GM19463 (cell line): ENCODE measurements at regions not wholly inside any gene's neighbourhood (a gene's known extent, or its start where the extent isn't known, plus 50 kb on each side); places are given as distances from the start of the nearest gene placed in this dataset.
"Not testable (repeated sequence)": the region's sequence is repeated elsewhere in the genome, so short reads cannot be mapped to it uniquely, and the experiment has no call there.

Experiments
- ATAC-seq: cut with Tn5 transposase; IDR thresholded peaks from one replicate; pipeline ENCODE4 v1.9.1; 2021; ENCODE audit warnings: mild to moderate bottlenecking, moderate library complexity; ENCODE audit not compliant: unreplicated experiment

DNA sequence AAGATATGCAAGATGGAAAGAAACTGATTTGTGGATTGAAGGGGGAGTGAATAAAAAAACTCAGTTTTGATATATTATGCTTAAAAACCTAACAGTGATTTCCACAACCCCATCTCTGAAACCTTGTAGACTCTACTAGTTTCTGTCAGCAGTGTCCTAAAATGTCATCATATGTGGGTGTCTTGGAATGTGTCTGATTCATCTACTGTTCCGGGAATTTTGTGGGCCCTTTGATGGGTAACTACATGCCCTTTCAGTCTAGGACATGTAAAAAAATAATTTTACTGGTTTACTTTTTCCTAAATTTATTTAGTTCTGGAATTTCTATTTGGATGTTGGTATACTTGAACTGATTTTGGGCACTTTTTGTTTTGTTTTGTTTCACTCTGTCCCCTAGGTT, 118.9 kb upstream of the NMUR2 start:
- ATAC-seq = no peak

DNA sequence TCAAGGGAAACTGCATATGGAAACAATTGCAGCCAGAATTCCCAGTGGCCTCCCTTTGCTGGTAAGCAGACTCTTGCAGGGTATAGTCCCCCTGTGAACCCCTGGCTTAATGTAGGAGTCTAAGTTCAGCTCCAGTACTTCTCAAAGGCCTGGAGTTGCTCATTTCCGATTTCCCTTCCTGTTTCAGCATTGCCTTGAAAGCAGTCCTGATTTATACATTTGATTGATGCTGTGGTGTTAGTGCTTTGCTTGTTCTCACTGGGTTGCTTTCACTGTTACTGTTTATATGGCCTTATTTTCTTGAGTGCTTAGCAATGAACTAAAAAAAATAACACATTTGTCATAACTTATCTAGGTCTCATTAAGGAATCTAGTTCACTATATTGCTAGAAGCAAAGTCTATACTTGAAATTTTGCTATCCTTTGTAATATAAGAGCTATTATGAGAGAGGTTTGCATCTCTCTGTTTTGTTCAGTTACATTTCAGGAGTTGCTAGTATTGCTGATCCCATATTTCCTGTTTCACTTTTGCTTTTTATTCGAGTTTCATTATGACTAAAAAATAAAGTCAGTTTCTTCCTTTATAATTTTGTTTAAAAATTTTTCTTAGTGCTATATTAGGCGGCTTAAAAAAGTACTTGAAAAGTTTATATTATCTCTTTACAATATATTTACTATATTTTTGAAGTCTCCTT, 122.4 kb upstream of the NMUR2 start:
- ATAC-seq = peak; percentile 55

DNA sequence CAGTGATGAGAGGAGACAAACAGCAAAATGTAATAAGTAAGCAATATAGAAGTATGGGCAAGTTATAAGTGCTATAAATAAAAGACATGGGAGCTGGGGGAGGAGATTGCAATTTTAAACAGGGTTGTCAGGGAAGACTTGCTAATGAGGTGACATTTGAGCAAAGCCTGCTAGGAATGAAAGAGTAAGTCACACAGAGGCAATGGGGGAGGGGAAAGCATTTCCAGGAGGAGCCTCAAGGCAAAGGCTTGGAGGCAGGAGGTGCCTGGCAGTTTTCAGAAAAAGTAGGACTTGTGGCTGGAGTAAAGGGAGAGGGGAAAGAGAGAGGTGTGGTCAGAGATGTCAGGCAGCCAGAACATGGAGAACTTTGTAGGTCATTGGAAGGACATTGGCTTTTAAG, 124.4 kb upstream of the NMUR2 start:
- no peak for ATAC-seq

DNA sequence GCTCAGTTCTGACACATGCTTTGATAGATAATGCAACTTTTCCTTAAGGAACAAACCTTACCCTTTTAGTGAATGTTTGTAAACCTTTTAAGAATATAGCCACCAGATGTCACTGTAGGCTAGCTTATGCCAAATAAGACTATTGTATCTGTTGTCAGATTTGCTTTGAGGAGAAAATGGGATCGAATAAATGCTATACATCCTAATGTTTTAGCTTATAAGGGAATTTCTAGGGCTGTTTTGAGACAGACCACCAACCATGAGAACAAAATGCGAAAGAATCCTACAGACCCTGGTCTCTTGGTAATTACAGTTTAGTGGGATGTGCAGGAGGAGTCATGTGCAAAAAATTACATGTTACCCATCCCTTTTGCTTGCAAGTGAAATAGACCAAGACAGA, 127.6 kb upstream of the NMUR2 start:
- ATAC-seq = no peak

DNA sequence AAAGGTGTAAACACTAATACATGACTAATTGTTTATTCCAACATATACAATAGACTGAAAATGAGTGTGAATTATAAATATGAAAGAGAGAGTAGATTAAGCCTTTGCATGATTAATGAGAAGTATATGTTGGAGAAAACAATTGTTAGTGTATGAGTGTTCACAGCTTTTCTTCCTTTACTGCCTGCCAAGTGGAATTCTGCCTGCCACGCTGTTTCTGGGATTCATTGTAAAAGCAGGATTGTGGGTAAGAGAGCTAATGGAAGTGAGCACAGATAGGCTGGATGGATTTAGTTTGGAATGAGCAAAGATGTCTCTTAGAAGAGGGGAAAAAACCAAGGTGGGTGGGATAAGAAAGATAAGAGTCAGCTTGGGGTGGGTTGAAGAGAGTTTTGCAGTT, 129.6 kb upstream of the NMUR2 start:
- ATAC-seq = no peak

DNA sequence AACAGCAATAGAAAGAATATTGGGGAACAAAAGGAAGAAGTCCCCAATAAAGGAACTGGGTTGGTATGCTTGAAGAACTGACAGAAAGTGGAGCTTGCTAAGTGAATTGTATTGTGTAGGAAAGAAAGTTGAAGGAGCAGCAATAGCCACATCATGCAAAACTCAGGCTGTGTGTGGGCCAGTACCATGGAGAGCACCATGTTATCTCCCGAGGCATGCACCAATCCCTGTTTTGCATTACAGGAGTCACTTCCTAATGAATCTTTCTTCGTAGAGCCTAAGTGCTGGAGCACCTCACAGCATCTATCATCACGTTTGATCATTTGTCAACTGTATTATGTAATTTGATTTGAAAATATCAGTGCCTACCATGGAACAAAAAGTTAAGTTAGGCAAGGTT, 137.7 kb upstream of the NMUR2 start:
- no peak for ATAC-seq

DNA sequence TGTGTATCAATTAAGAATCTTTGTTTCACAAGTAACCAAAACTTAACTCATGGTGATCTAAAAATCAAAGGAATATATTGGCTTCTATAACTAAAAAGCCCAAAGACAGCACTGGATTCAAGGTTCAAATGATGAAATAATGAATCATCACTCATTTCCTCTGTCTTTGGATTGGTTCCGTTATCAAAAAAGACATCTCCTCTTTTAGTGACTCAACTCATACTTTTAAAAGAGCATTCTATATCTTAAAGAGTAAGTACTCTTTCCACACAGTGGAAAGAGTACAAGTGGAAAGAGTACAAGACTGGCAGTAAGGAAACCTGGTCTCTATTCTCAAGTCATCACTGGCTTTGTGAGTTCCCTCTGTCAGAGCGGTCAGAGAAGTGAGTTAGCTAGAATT, 141.4 kb upstream of the NMUR2 start:
- no peak for ATAC-seq

DNA sequence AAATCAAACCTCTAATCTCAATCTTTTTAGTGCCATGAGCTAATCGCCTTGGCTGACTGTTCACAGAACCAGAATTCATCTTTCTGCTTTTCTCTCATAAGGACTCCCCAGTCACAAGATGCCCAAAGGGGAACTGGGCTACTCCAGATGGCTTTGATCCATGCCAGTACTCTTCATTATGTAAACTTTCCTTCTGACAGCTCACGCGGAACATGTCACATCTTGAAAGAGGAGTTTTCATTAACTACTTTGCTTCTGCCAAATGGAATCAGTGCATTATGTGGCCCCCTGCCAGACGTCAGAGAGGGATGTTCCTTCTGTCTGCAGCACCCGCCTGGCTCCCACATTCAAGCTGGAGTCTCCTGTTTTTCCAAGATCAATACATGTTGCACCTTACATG, 142.1 kb upstream of the NMUR2 start:
- ATAC-seq = no peak

DNA sequence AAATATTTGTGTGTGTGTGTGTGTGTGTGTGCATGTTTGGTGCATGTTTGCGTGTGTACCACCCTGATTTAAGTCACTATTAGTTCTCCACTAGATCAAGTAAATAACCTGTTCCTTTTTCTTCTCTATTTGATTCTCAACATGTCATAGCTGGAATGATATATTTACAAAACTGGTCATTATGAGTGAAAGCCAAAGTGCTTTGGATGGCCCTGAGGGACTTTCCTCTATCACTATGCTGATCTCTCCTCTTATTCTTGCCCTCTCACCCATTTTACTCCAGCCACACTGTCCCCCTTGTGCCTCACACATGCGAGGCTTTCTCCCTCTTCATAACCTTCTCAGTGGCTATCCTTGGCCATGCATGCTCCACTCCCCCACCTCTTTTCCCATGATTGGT, 144.6 kb upstream of the NMUR2 start:
- peak; percentile 53 for ATAC-seq

DNA sequence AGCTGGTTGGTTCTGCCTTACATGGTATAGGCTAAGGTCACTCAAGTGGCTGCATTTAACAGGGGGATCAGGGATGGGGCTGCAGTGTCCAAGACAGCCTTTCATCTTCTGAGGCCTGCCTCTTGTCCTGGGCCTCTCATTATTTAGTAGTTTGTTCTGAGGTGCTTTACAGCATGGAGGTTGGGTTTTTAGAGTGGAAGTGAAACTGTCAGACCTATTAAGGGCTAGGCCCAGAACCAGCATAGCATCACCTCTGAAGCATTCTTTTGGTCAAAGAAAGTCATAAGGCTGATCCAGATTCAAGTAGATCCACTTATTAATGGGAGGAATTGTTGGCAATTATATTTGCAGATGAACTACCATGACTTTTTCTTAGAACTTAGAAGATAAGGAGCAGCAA, 146.0 kb upstream of the NMUR2 start:
- no peak for ATAC-seq

DNA sequence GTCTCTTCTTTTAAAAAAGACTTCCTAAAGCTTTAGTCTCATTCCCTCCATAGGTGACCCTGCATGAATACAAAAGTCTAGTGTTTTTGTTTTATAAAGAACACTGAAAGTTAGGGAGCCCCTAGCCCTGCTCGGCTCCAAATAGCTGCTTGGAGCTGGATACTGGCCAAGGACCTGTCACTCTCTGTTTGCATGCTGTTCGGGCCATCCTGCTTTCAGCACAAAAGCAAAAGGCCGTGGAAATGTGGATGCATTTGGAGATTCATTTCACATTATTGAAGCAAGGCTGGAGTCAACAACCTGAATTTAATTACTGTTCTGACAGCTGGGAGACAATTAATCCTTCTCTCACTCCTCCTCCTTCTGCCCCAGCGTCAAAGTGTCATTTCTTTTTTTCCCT, 151.7 kb upstream of the NMUR2 start:
- ATAC-seq = no peak

DNA sequence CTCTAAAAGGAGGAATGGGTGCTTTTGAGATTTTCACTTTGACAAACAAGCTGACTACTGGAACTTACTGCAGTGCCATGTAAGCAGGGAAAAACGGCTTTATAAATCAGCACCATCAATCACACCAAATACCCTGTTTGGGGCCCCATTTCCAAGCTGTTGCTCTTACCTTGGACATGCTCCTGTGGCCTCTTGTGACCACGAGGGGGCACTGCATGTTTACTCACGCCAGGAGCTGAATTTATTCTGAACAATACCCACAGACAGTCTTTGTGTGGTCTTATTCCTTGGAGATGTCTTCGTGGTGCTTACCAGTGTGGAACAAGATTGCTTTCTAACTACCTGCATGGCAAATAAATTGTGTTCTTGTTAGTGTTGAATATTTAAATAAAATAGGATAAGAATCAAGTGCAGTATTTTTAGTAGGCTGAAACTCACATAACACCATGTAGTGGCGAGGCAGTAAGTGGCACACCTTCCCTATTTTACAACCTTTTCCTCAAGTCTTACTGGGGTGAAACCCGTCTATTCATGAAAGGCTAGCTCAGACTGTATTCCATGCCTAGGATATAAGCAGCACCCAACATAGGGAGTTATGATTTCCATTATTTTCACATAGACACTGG, 155.5 kb upstream of the NMUR2 start:
- peak; percentile 73 for ATAC-seq

DNA sequence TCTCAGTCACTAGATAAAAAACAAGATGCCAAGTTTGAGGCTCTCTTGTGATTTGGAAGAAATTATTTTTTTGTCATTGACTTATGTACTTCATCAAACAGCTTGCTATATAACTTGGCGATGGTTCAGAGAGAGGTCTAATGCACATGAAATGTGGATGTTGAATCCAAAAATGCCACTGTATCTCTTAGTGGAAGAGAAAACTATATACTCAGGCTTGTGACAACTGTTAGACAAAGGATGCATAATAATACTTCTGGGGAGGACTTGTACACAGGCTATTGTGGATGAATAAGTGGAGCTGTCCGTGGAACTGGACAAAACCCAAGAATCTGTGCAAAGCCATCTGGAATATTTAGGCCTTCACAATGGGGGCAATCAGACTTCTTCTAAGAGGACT, 162.9 kb upstream of the NMUR2 start:
- ATAC-seq = no peak

DNA sequence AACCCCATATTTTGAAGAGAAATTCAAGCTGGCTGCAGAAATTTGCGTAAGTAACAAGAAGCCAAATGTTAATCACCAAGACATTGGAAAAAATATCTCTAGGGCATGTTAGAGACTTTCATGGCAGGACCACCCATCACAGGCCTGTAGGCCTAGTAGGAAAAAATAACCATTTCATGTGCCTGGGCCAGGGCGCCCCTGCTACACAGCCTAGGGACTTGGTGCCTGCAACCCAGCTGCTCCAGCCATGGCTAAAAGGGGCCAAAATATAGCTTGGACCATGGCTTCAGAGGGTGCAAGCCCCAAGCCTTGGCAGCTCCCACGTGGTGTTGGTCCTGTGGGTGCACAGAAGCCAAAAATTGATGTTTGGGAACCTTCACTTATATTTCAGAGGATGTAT, 167.7 kb upstream of the NMUR2 start:
- no peak for ATAC-seq

DNA sequence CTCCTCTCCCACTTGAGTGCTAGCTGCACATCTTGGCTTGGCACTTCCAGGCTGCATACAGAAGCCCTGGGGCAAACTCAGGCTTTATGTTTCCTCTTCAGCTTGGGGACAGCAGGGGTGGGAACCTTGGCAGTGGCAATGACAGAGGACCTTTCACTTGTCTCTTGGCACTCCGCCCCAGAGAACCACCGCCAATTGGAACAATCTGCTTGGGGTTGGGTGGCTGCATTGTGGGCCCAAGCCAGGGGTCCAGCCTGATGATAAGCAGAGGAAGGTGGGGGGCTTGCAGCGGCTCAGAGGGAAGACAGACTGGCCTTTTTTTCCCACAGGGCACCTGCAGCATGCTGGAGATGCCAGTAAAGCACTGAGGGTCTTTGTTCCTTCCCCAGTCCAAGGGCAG, 179.0 kb upstream of the NMUR2 start:
- ATAC-seq = no peak

DNA sequence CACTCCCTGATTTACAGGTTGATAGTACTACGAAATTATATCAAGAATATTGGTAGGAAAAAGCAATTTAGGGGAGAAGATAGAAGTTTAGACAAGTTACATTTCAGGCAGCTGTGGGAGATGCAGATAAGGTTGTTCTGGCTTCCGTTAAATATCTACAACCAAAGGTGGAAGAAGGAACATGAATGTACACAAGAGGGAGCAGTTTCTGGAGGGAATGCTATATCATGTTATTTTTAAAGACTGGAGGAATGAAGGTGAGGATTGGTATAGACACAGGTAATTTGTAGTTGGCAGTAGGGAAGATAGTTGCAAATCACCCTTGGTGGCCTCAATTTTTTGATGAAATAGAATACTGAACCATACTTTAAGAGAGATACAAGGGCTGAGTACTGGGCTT, 187.3 kb upstream of the NMUR2 start:
- ATAC-seq = no peak

DNA sequence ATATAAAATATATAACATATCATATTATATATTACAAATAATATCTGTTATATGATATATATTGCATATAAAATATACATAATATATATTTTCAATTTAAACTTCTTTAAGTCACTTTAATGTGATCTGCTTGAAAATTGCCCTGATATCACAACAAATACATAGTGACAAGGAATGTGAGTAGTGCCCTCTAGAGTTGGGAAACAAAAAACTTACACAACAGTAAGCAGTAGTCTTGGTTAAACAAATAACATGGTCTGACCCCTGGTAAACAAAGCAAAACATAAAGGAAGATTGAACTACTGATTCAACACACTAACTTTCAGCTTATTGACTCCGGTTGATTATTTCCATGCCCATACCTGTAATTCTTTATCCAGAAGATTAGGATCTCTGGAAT, 188.3 kb upstream of the NMUR2 start:
- ATAC-seq = no peak

DNA sequence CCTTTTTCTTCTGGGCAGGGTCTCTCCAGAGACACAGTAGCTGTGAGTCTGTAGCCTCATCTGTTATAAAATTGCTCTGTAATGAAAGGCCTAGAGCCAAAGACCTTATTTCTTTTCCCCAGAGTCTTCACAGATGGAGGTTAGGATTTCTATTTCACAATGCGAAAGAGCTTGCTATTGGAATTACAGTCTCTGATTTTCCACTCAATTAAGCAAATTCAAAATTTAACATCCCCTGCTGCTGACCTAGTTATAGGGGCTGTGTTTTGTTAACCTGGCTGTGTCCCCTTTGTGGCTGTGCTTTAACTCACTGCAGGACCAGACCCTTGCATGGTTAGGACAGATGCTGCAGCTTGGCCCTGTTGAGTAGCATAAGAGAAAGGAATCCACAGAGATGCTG, 190.3 kb upstream of the NMUR2 start:
- no peak for ATAC-seq

DNA sequence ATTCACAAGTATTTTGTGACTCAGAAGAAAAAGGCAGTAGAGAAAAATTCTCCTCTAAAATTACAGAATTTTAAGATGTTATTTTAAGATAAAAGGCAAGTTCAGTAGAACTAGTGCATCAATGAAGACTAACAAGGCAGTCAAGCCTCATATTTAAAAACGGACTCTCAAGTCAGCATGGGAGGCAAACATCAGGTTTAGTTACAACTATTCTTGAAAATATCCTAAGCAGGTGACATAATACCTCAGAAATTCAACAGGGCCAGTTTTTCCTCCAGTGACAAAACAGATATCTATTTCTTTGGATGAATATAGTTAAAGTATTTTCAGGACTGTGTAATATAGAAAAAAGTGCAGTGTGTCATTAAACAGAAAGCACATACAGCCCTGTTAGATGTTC, 194.0 kb upstream of the NMUR2 start:
- ATAC-seq = no peak

DNA sequence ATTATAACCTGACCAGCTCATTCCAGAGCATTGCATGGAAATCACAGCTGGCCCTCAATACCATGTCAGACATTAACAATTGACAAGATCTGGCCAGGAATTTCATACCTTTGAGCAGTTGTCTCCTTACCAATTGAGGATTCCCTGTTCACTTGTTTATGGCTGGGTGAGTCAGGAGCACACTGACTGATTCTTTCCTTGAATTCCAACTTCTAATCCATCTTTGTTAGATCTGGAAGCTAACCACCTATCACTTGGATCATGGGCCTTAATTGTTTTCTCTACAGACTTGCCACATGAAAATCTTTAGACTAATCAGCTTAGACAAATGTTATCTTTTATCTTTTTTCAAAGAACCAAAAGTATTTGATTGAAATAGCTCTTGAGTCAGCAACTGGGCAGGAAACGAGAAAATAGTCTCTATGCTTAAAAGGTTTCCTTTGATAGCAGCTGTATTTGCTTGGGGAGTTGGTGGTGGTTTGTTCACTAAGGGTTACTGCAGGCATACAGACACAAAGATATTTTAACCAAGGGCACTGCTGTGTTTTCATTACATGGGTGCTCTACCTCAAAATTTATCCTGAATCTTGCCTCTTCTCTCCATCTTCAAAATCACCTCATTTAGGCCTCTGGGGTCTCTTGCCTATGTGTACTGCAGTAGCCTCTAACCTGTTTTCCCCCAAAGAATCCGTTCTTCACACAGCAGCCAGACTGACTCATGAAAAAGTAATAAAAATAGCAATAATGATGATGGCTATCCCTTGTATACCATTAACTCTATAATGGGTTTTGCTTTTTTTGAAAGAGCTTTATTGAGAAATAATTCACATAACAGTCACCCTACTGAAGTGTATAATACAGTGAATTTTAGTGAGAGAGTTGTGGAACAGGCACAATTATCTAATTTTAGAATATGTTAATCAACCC, 197.0 kb upstream of the NMUR2 start:
- no peak for ATAC-seq

DNA sequence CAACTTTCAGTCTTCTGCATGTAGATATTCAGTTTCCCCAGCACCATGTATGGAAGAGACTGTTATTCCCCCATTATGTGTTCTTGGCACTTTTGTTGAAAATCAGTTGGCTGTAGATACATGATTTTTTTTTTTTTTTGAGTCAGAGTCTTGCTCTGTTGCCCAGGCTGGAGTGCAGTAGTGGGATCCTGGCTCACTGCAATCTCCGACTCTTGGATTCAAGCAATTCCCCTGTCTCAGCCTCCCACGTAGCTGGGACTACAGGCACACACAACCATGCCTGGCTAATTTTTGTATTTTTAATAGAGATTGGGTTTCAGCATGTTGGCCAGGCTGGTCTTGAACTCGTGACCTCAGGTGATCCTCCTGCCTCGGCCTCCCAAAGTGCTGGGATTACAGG, 201.0 kb upstream of the NMUR2 start:
- not testable (repeated sequence) for ATAC-seq

DNA sequence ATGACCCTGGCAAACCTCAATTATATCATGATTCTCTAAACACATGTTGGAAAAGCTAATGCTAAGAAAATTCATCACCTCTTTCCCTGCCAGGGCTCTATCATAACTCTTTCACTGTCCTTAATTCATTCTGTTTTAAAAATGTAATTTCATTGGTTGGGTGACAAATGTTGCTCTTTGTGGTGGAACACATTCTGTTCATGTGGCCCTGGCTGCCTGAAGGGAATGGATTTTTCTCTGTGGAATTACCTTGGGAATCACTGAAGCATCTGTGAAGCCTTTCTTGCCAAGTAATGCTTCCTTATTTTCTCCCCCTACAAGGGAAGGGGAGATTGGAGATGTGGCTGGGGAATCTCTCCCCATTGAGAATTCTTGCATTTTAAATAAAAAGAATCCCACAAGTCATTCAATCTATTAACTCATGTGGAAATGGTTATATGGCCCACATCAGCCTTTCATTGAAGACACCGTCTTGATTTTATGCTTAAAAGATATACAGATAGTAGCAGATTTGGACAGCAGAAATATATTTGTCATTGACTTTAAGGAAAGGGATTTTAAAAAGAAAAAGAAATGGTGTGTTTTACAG, 201.8 kb upstream of the NMUR2 start:
- no peak for ATAC-seq
